ENCODE measurements at regions not wholly inside any gene's neighbourhood (a gene's known extent, or its start where the extent isn't known, plus 50 kb on each side); places are given as distances from the start of the nearest gene placed in this dataset.
A peak's percentile ranks its signal among the peaks of the same experiment; 100 is the strongest.

DNA sequence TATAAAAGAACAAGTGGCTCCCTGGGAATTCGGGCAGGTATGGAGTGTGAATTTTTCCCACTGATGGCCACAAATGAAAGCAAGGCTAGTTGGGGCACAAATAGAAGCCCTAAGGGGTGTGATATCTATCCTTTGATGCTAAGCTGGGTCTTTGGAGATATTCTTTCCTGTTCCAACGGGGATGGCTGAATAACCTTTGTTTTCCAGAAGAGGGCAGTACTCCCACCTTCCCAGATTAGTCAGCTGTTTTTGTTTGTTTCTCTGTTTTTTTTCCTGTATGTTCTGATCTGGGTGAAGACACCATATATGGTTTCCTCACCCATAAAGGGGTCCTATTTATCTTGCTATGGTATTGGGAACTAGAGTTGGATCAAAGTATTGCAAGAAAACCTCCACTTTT lies 947.7 kb upstream of the SORCS1 start:
- TF ChIP-seq, protein P1, sequence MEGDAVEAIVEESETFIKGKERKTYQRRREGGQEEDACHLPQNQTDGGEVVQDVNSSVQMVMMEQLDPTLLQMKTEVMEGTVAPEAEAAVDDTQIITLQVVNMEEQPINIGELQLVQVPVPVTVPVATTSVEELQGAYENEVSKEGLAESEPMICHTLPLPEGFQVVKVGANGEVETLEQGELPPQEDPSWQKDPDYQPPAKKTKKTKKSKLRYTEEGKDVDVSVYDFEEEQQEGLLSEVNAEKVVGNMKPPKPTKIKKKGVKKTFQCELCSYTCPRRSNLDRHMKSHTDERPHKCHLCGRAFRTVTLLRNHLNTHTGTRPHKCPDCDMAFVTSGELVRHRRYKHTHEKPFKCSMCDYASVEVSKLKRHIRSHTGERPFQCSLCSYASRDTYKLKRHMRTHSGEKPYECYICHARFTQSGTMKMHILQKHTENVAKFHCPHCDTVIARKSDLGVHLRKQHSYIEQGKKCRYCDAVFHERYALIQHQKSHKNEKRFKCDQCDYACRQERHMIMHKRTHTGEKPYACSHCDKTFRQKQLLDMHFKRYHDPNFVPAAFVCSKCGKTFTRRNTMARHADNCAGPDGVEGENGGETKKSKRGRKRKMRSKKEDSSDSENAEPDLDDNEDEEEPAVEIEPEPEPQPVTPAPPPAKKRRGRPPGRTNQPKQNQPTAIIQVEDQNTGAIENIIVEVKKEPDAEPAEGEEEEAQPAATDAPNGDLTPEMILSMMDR (IDR thresholded peaks at IDR 0.05) = peak in 1 of 12 donors; percentile 13
- no peak for TF ChIP-seq POLR2A (IDR thresholded peaks at IDR 0.05)

Data from heart left ventricle (tissue), 13 donors.